Heart left ventricle (tissue), 13 donors: ENCODE measurements at regions not wholly inside any gene's neighbourhood (a gene's known extent, or its start where the extent isn't known, plus 50 kb on each side); places are given as distances from the start of the nearest gene placed in this dataset.

ENCODE experiments used
- CTCF ChIP-seq, 12 donors: fragments of 200-600 bp; sonication (generic) in 4 of 12; IDR thresholded peaks; one replicate each; pipeline versions ENCODE4 v1.5.0 to v1.8.0; 2018 to 2022; ENCODE audit warnings: antibody characterized with exemption in 12 of 12, mild to moderate bottlenecking in 5 of 12
- POLR2A ChIP-seq, 2 donors: fragments of 450-650 bp; IDR thresholded peaks; one replicate each; pipeline ENCODE4 v1.6.1; 2017; ENCODE audit warnings: antibody characterized with exemption in 2 of 2, mild to moderate bottlenecking in 2 of 2, moderate library complexity in 2 of 2
- donor health status: ischemic (EF 13 %, LVEDD 7.1; RV severe dilation, severe dysfunction).
- donor health status: DM: no; HTN: yes; CAD: no.
- donor health status: DM: no; HTN: no; CAD: no.
- donor health status: ischemic (EF 25% LVEDD 6.9; RV normal size, moderate dysfunction).
- donor health status: ischemic (EF 25% LVEDD 5.7; RV mildly dilated, moderate dysfunction).
- donor health status: ischemic (EF 35%, LVEDD 5.7; RV mildly dilated, moderate dysfunction).
- donor health status: nonischemic (EF 11% LVEDD 7.7; RV severe dilation, severe dysfunction).
- donor health status: DM: yes; HTN: yes; CAD: no.
- donor health status: PGD.
- donor health status: ischemic (EF 29% LVEDD 5.4; RV normal size, mild dysfunction).
- donor health status: nonischemic (EF 23%, LVEDD 6.1; RV moderate dilation, normal function).

DNA sequence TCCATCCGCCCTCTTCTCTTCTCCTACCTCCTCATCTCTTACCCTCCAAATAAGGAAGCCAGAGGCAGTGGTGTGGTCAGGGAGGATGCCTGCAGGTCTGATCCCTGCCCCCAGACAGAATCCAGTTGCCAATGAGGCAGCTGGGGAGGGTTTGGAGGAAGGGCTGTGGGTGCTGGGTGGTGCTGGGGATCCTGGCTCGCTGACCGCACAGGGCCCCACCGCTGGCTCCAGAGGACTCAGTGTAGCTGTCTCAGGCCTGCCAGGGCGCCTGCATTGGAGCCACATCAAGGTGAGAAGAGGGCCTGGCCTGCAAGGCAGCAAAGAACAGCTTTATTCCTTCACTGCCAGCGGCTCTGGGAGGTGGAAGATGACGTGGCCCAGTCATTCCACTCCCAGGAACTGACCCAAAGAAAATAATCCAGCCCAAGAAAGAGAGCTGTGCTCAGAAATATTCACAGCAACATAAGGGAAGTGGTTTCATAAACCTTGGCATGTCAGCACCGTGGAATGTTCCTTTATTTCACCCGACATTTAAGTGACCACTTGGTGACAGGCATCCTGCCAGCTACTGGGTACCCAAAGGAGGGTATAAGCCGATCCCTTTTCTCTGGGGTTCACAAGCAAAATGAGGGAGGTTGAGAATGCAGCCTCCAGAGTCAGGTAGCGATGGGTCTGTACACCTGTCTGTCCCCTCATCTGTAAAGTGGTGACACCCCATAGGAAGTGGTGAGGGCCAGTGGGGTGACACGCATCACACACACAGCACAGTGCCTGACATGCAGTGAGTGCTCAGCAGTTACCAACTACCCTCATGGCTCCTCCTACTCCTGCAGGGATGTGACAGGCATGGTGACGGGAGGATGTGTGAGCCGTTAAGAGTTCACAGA is 125.1 kb downstream of the SNX5 start:
- no peak for TF ChIP-seq CTCF (IDR thresholded peaks at IDR 0.05)
- no peak for TF ChIP-seq POLR2A (IDR thresholded peaks at IDR 0.05)
